K562 (cell line): ENCODE measurements at regions not wholly inside any gene's neighbourhood (a gene's known extent, or its start where the extent isn't known, plus 50 kb on each side); places are given as distances from the start of the nearest gene placed in this dataset.

Source experiments
- DACH1 ChIP-seq: fragments of 450-650 bp; IDR thresholded peaks from 2 replicates; pipeline ENCODE4 v1.6.1; 2018; ENCODE audit not compliant: partially characterized antibody
- GTF2F1 ChIP-seq: IDR thresholded peaks from 2 replicates; pipeline ENCODE4 v1.6.1; 2011; ENCODE audit warnings: low read depth, low read length, improper control_type of control experiment
- MED1 ChIP-seq: sonication (generic); formaldehyde crosslinking; IDR thresholded peaks from 2 replicates; pipeline ENCODE4 v1.8.1; 2023; ENCODE audit warnings: missing genetic modification reagents, borderline replicate concordance
- POLR2A ChIP-seq: fragments of 450-650 bp; conservative IDR thresholded peaks from 2 replicates; pipeline ENCODE4 v1.6.1; 2016
- POLR2AphosphoS5 ChIP-seq: IDR thresholded peaks from 2 replicates; pipeline ENCODE4 v1.6.1; 2011; ENCODE audit warnings: mild to moderate bottlenecking, low read depth, low read length, moderate library complexity; ENCODE audit not compliant: control insufficient read depth, insufficient read depth
- REST ChIP-seq, 2 experiments: fragments of 450-650 bp; formaldehyde crosslinking in 1 of 2; IDR thresholded peaks; 2 replicates each; pipeline versions ENCODE4 v1.4.0 to v1.6.1; 2014 to 2020; ENCODE audit warnings: mild to moderate bottlenecking in 2 of 2, borderline replicate concordance in 1 of 2, low read depth in 1 of 2
- SRSF7 ChIP-seq: fragments of 200-400 bp; formaldehyde crosslinking; optimal IDR thresholded peaks from 2 replicates; pipeline ENCODE3; 2017; ENCODE audit warnings: mild to moderate bottlenecking, low read depth, low read length

DNA sequence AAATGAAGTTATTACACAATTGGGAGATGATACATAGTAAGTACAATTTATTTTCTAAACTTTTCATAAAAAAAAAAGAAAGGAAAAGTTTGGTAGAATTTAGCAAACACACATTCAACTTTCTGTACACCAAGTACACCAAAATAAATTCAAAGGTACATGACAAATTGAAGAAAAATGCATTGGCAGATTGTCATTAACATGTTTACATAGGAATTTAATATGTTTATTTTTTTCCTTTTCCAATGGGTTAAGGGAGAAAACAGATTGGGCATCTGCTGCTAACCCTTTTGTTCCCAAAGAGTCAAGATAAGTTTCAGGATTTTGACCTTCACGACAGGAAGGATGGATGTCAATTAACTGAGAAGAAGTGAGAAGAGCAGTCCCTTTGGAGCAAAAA is 620.4 kb downstream of the XIRP2 start:
- TF ChIP-seq DACH1 (no peak), MED1 (no peak), POLR2A (no peak), POLR2AphosphoS5 (no peak), GTF2F1 (no peak), SRSF7 (no peak), REST (IDR thresholded peaks at IDR 0.05; ENCODE audit: borderline replicate concordance) (no peak), REST (CRISPR knock-in tag; IDR thresholded peaks at IDR 0.05; ENCODE audit: low read depth) (no peak)
